Activated CD4-positive, CD25-positive, alpha-beta regulatory T cell treated with anti-CD3 and anti-CD28 coated beads, Interleukin-2, amount 50 U/mL, for 72 hours (primary cell): ENCODE measurements at regions not wholly inside any gene's neighbourhood (a gene's known extent, or its start where the extent isn't known, plus 50 kb on each side); places are given as distances from the start of the nearest gene placed in this dataset.

Experiments used
- DNase-seq: peaks from one replicate; pipeline ENCODE4 v3.0.0; 2021

DNA sequence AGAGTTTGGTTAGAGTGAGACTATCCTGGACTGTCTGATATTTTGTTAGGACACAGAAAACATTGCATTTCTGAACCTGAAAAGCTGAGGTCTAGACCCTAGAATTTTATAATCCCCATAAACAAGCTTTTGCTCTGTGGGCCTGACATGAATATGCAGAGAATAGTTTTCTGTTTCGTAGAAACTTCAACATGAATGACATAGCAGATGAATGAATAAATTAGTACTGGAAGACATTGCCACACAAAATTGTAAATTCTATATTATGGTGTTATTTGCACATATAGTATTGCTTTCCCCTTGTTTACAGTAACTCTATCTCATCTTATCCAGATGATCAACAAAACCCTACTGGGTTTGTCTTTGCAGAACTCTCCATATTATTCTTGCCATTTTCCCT lies 54.9 kb upstream of the MAML3 start:
- DNase-seq: no peak
